DOHH2 (cell line): ENCODE measurements at regions not wholly inside any gene's neighbourhood (a gene's known extent, or its start where the extent isn't known, plus 50 kb on each side); places are given as distances from the start of the nearest gene placed in this dataset.

Experiments used
- H3F3A ChIP-seq: fragments of 200-600 bp; sonication (generic), shearing (Covaris generic); 2 replicates; pipeline ENCODE4 v1.6.0; 2016; ENCODE audit warnings: antibody characterized with exemption, mild to moderate bottlenecking; ENCODE audit not compliant: control insufficient read depth, insufficient read depth
- H3K27ac ChIP-seq: fragments of 200-600 bp; sonication (generic); 2 replicates; pipeline ENCODE4 v1.5.1; 2014; ENCODE audit warnings: low read depth, mild to moderate bottlenecking, low read length, moderate library complexity
- H3K27me3 ChIP-seq: fragments of 200-600 bp; sonication (generic); 2 replicates; pipeline ENCODE4 v1.6.1; 2014; ENCODE audit warnings: mild to moderate bottlenecking, low read length, mixed read lengths; ENCODE audit not compliant: control insufficient read depth
- H3K36me3 ChIP-seq: fragments of 200-600 bp; sonication (generic); 2 replicates; pipeline ENCODE4 v1.6.1; 2014; ENCODE audit warnings: mild to moderate bottlenecking, low read length, moderate library complexity, mixed read lengths; ENCODE audit not compliant: control insufficient read depth
- H3K4me1 ChIP-seq: fragments of 200-600 bp; sonication (generic); 2 replicates; pipeline ENCODE4 v1.6.1; 2014; ENCODE audit warnings: mild to moderate bottlenecking, low read length, mixed read lengths; ENCODE audit not compliant: control insufficient read depth
- H3K4me2 ChIP-seq: fragments of 200-600 bp; sonication (generic); 2 replicates; pipeline ENCODE4 v1.6.0; 2014; ENCODE audit warnings: mild to moderate bottlenecking, low read length, moderate library complexity
- H3K4me3 ChIP-seq: fragments of 200-600 bp; sonication (generic); 2 replicates; pipeline ENCODE4 v1.5.1; 2014; ENCODE audit warnings: mild to moderate bottlenecking, low read length, mixed read lengths
- H3K79me2 ChIP-seq: fragments of 200-600 bp; sonication (generic); 2 replicates; pipeline ENCODE4 v1.6.1; 2014; ENCODE audit warnings: mild to moderate bottlenecking, low read length, mixed read lengths; ENCODE audit not compliant: control insufficient read depth
- H3K9me2 ChIP-seq: fragments of 200-600 bp; sonication (generic); replicated peaks from 2 replicates; pipeline ENCODE4 v1.6.1; 2014; ENCODE audit warnings: mild to moderate bottlenecking, low read length, mixed read lengths; ENCODE audit not compliant: control insufficient read depth
- H3K9me3 ChIP-seq: fragments of 200-600 bp; sonication (generic); 2 replicates; pipeline ENCODE4 v1.6.1; 2014; ENCODE audit warnings: antibody characterized with exemption, low read length, mixed read lengths; ENCODE audit not compliant: control insufficient read depth, insufficient read depth
- H4K20me1 ChIP-seq: fragments of 200-600 bp; sonication (generic); 2 replicates; pipeline ENCODE4 v1.6.0; 2014; ENCODE audit warnings: low read depth, mild to moderate bottlenecking, antibody characterized with exemption, low read length, moderate library complexity; ENCODE audit not compliant: control insufficient read depth, insufficient read depth
- EZH2phosphoT487 ChIP-seq: fragments of 200-600 bp; sonication (generic); IDR thresholded peaks from 2 replicates; pipeline ENCODE4 v1.6.1; 2017; ENCODE audit warnings: borderline replicate concordance, mild to moderate bottlenecking, antibody characterized with exemption, low read length, moderate library complexity, mixed read lengths
- TF ChIP-seq, protein P1 (sequence below): fragments of 200-600 bp; sonication (generic); IDR thresholded peaks from one replicate; pipeline ENCODE4 v1.5.1; 2014; ENCODE audit warnings: antibody characterized with exemption, mild to moderate bottlenecking, low read depth, low read length; ENCODE audit not compliant: poor library complexity, severe bottlenecking

DNA sequence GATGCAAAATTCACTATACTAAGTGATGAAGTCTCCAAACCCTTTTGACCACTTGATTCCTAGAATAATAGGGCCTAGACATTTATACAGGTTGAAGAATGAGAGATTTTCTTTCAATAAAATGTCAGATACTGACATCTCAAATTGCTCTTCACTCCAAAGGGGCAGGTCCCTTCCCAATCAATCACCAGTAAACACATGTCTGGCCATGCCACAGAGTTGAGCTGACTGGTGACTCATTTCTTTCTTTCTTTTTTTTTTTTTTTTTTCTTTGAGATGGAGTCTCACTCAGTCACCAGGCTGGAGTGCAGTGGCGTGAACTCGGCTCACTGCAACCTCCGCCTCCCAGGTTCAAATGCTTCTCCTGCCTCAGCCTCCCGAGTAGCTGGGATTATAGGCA lies 388.6 kb upstream of the BTBD3 start:
- Histone ChIP-seq H3K27ac (no peak overlapping the region), H3K79me2 (no peaks in the 10 kb centered on the region), H3K4me1 (no peaks in the 10 kb centered on the region), H4K20me1 (no peaks in the 10 kb centered on the region), H3K9me2 (no peaks in the 10 kb centered on the region), H3F3A (no peaks in the 10 kb centered on the region), H3K4me2 (no peak overlapping the region), H3K27me3 (no peaks in the 10 kb centered on the region), H3K4me3 (no peak overlapping the region), H3K36me3 (no peaks in the 10 kb centered on the region), H3K9me3 (no peaks in the 10 kb centered on the region)
- no peak for TF ChIP-seq EZH2phosphoT487
- TF ChIP-seq, protein P1, sequence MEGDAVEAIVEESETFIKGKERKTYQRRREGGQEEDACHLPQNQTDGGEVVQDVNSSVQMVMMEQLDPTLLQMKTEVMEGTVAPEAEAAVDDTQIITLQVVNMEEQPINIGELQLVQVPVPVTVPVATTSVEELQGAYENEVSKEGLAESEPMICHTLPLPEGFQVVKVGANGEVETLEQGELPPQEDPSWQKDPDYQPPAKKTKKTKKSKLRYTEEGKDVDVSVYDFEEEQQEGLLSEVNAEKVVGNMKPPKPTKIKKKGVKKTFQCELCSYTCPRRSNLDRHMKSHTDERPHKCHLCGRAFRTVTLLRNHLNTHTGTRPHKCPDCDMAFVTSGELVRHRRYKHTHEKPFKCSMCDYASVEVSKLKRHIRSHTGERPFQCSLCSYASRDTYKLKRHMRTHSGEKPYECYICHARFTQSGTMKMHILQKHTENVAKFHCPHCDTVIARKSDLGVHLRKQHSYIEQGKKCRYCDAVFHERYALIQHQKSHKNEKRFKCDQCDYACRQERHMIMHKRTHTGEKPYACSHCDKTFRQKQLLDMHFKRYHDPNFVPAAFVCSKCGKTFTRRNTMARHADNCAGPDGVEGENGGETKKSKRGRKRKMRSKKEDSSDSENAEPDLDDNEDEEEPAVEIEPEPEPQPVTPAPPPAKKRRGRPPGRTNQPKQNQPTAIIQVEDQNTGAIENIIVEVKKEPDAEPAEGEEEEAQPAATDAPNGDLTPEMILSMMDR, result no peak

DNA sequence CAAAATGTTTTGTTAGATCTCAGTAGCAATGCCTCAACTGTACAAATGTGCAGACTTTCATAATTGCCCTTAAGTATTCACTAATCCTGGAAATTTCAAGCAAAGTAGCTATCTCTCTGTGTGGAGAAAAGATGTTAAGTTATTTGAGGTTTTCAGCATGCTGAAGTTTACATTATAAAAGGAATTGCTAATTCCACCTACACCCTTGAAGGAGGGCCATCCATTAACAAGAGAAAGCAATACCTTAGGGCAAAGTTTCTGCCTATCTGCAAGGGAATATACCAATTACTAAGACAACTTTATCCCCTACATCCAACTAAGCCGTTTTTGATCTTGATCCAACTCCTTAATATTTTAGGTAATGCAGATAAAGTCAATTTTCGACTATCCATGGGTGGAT lies 380.7 kb upstream of the BTBD3 start:
- no peaks in the 10 kb centered on the region for H3K9me3 ChIP-seq
- no peak overlapping the region for H3K4me2 ChIP-seq
- no peaks in the 10 kb centered on the region for H4K20me1 ChIP-seq
- no peaks in the 10 kb centered on the region for H3F3A ChIP-seq
- no peaks in the 10 kb centered on the region for H3K36me3 ChIP-seq
- H3K4me3 ChIP-seq, result no peak overlapping the region
- H3K4me1 ChIP-seq, result no peaks in the 10 kb centered on the region
- no peaks in the 10 kb centered on the region for H3K79me2 ChIP-seq
- no peaks in the 10 kb centered on the region for H3K9me2 ChIP-seq
- no peak overlapping the region for H3K27ac ChIP-seq
- TF ChIP-seq, protein P1, result no peak
- no peak for TF ChIP-seq EZH2phosphoT487
- no peaks in the 10 kb centered on the region for H3K27me3 ChIP-seq

DNA sequence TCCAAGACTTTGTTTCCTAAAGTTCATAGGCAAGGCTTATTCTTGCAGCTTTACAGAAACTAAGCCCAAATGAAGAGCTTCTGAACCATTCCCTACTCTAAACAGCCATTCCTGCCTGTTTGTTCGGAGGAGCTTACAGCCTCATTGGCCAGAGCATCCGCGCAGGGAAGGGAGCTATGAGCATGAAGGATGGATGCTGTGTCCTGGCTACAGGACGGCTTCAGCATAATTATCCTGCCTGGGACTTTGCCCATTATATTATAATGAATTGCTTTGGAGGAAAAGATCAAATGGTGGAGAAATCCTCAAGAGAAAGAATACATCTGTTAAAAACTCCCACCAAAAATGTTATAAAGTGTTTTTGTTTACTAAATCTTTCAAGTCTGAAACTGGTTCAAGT lies 378.2 kb upstream of the BTBD3 start:
- H3K27ac ChIP-seq, result no peak overlapping the region
- no peaks in the 10 kb centered on the region for H4K20me1 ChIP-seq
- no peaks in the 10 kb centered on the region for H3K9me3 ChIP-seq
- no peaks in the 10 kb centered on the region for H3K79me2 ChIP-seq
- no peak overlapping the region for H3K4me3 ChIP-seq
- TF ChIP-seq, protein P1, result no peak
- TF ChIP-seq EZH2phosphoT487, result no peak
- H3K36me3 ChIP-seq, result no peaks in the 10 kb centered on the region
- no peaks in the 10 kb centered on the region for H3K27me3 ChIP-seq
- no peaks in the 10 kb centered on the region for H3K4me1 ChIP-seq
- no peaks in the 10 kb centered on the region for H3F3A ChIP-seq
- H3K4me2 ChIP-seq, result no peak overlapping the region
- no peaks in the 10 kb centered on the region for H3K9me2 ChIP-seq

DNA sequence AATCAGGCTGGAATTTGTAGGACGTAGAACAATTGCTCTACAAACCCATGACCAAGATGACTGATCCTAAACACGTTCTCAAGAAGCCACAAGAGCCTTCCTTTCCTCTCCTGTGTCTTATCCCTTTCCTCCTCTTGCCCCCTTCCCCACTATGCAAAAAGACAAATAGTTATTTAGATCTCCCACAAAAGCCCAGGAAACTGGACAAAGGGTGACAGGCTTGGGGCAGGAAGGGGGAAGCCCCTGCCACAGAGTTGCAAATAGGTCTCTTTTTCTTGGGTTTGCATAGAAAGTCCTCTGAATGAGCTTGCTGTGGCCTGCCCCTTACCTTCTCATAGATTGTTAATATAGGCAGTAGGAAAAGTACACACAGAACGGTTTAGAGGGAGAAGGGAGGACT lies 377.1 kb upstream of the BTBD3 start:
- no peaks in the 10 kb centered on the region for H3K36me3 ChIP-seq
- no peak overlapping the region for H3K27ac ChIP-seq
- no peaks in the 10 kb centered on the region for H3F3A ChIP-seq
- no peak overlapping the region for H3K4me2 ChIP-seq
- H3K4me1 ChIP-seq, result no peaks in the 10 kb centered on the region
- no peaks in the 10 kb centered on the region for H3K27me3 ChIP-seq
- H3K4me3 ChIP-seq, result no peak overlapping the region
- H4K20me1 ChIP-seq, result no peaks in the 10 kb centered on the region
- H3K9me3 ChIP-seq, result no peaks in the 10 kb centered on the region
- TF ChIP-seq EZH2phosphoT487, result no peak
- TF ChIP-seq, protein P1, result no peak
- no peaks in the 10 kb centered on the region for H3K79me2 ChIP-seq
- H3K9me2 ChIP-seq, result no peaks in the 10 kb centered on the region
